Activated CD4-positive, alpha-beta T cell treated with anti-CD3 and anti-CD28 coated beads, Interleukin-2, amount 50 U/mL, for 24 hours (primary cell): ENCODE measurements at regions not wholly inside any gene's neighbourhood (a gene's known extent, or its start where the extent isn't known, plus 50 kb on each side); places are given as distances from the start of the nearest gene placed in this dataset.
"Not testable (repeated sequence)": the region's sequence is repeated elsewhere in the genome, so short reads cannot be mapped to it uniquely, and the experiment has no call there.

Experiments
- DNase-seq, 2 donors: peaks; one replicate each; pipeline ENCODE4 v3.0.0-alpha.2; 2020; ENCODE audit warnings: low read depth in 1 of 2, low spot score in 1 of 2

- no peak for DNase-seq
These were observed 159.7 kb upstream of the POU1F1 start for GRCh38 chr3:87435926-87436620.

- not testable (repeated sequence) for DNase-seq
These were observed 157.1 kb upstream of the POU1F1 start for GRCh38 chr3:87433445-87433844.

DNA sequence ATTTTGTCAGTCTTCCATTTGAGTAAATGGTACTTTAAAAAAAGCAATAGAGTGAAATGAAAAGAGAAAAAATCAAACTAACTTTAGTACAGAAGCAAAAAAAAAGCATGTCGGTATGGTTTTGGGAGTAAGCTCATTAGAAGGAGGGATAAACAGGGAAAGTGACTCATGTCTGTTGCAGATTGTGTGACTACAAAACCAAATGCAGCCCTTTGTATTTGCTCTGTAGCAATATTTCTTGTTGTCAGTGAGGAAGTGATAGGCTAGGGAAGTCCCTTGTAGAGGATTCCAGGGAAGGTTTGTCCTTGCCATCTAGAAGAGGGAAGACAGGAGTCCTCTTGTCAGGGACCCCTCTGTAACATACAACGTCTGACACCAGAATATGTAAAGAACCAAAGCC lies 150.5 kb upstream of the POU1F1 start:
- no peak for DNase-seq

DNA sequence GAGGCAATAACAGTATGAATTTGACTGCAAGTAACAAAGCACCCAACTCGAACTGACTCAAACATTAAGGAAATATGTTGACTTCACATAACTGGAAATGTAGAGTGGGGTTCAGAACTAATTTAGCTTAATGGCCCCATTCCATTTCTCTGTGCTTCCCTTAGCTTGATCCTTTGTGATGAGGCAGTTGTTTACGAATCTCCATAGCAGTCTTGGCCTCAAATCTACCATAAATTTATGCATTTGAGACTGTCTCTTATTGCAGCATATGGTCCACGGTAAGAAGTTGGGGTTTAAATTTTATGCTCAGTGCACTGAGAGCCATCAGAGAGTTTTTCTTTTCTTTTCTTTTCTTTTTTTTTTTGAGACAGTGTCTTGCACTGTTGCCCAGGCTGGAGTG lies 148.7 kb upstream of the POU1F1 start:
- DNase-seq, result no peak

- no peak for DNase-seq
These were observed 147.0 kb upstream of the POU1F1 start for GRCh38 chr3:87423336-87423735.

DNA sequence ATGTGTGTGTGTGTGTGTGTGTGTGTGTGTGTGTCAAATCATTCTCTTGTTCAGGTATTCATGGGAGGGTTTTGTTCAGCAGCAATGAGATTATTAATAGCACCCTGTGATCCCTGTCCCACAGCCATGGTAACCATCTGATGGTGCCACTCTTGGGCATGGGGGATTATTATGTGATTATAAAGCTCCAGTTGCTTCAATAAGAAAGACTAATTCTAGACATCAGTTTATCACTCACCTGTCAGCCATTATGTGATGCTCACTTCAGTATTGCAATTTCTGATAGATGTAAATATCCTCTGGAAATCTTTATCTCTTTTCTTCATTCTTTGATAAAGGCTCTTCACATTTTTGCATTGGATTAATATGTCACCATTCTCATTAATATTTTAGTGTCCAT lies 145.9 kb upstream of the POU1F1 start:
- DNase-seq, result no peak

DNA sequence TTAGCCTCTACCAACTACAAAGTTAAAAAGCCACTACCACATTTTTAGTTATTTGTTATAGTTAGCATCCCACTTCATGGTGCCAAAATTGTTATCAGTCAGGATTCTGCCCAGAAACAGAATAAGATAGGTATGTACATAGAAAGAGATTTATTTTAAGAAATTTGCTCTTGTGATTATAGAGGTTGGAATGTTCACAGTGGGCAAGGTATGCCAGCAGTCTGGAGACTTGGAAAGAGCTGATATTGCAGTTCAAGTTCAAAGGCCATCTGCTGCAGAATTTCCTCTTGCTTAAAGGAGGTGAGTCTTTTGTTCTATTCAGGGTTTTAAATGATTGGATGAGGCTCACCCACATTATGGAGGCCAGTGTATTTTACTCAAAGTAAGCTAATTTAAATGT lies 143.8 kb upstream of the POU1F1 start:
- no peak for DNase-seq

DNA sequence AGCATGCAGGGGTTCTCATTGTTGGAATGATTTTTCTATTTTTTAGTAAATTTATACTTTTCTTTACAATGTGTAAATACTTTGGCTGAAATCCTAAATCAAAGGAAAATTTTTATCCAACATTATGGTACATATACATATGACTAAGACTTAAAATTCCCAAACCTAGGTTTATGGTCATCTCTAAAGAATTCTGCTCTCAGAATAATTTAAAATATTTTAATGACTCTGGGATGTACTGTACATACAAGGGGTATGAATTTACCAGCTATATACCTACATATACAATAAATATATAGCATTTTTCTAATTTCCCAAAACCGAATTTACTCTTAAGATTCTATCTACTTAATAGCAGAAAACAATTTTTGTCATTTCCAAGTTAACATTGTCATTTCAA lies 137.9 kb upstream of the POU1F1 start:
- DNase-seq, result no peak

- DNase-seq, result no peak
These were observed 137.4 kb upstream of the POU1F1 start for GRCh38 chr3:87413814-87414213.

DNA sequence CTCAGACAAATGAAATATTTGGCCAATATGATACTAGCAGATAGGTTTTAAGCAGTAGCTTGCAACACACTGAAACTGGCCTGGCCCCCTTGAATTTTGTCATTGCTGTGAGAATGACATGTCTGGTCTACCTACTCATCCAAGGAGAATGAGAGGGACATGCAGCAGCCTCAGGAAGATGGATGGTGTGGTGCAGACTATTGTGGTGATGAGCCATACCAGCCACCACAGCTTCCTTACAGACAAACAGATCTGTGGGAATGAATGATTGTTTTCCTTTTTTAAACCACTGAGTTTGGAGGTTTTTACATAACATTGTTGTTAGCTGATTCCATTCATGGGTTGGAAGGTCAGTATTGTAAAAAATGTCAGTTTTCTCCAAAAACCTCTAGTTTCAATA lies 133.7 kb upstream of the POU1F1 start:
- no peak for DNase-seq

DNA sequence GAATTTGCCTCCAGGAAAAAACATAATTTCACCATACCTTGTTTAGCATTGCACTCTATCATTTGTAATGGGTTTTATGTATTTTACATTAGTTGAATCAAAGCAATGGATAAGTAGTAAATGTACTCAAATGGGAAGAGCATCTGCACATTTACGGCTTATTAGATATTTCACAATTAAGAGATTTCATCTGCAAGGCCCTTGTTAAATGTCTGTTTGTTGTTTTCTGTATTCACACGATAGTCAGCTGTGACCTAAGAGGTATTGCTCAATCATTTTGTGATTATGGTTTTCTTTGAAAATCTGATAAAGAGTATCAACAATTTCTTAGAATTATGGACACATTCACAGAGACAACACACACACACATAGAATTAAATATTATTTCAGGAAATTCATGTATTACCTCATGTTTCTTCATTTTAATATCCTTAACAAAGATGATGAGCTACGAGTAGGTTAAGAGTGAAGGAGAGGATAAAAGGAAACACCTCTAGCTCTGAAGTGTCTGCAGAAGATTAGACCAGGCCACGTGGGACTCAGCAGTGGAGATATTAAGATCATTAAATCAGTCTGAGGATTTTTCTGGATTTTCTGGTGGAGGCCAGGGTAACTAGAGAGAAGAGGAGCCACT lies 121.9 kb upstream of the POU1F1 start:
- no peak for DNase-seq

GRCh38 chr3:87397211-87397610 lies 120.8 kb upstream of the POU1F1 start:
- DNase-seq, result no peak

DNA sequence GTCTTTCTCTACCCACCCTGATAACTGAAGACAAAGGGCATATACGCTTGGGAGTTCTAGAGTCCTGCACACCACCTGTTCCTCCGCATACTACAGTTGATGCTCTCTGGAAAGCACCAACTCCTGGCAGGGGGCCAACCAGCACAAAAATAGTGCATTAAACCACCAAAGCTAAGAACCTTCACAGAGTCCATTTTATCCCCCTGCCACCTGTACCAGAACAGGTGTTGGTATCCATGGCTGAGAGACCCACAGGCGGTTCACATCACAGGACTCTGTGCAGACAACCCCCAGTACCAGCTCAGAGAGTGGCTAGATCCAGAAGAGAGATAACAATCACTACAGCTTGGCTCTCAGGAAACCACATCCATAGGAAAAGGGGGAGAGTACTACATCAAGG lies 114.4 kb upstream of the POU1F1 start:
- no peak for DNase-seq

DNA sequence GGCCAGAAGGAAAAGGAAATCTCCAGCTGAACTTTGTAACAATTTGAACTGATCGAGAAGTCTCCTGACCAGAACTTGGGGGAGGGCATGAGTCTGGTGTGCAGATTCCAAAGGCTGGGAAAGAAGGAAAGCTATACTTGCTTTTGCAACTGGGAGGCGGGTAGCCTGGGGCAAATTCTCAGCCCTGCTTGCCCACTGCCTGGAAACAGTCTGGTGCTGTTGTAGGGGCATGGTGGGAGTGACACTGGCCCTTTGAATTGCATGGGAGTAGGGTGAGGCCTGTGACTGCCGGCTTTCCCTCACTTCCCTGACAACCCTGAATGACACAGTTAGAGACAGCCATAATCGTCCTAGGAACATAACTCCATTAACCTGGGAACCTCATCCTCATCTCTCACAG lies 114.0 kb upstream of the POU1F1 start:
- no peak for DNase-seq

DNA sequence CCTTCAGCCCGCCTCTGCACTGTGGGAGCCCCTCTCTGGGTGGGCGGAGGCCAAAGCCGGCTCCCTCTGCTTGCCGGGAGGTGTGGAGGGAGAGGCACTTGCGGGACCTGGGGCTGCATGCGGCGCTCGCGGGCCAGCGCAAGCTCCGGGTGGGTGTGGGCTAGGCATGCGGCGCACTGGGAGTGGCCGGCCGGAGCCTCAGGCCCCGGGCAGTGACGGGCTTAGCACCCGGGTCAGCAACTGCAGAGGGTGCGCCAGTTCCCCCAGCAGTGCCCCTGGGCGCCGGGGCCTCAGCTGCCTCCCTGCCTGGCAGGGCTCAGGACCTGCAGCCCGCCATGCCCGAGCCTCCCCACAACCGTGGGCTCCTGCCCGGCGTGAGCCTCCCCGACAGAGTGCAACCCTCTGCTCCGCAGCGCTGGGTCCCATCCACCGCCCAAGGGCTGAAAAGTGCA lies 98.9 kb upstream of the POU1F1 start:
- no peak for DNase-seq

DNA sequence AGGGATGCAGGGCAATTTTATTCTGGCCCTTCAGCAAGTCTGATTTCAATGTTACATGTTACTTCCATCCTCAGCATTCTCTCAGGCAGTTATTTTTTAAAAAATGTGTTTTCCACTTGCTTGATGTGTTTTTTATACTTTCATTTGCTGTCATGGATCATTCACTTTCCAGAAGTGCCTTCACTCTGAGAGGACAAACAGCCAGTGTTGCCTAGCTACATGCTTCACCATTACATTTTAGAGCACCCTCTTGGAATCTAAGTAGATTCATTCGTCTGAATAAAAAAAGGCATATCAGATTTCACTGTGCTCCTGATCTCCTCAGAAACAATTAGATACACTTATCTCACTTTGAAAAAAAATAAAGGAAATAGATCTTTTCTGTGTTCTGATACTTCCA lies 93.6 kb upstream of the POU1F1 start:
- no peak for DNase-seq

- DNase-seq, result no peak
These were observed 91.4 kb upstream of the POU1F1 start for GRCh38 chr3:87367736-87368135.

- no peak for DNase-seq
These were observed 87.3 kb upstream of the POU1F1 start for GRCh38 chr3:87363721-87364120.

- no peak for DNase-seq
These were observed 85.6 kb upstream of the POU1F1 start for GRCh38 chr3:87361956-87362355.

DNA sequence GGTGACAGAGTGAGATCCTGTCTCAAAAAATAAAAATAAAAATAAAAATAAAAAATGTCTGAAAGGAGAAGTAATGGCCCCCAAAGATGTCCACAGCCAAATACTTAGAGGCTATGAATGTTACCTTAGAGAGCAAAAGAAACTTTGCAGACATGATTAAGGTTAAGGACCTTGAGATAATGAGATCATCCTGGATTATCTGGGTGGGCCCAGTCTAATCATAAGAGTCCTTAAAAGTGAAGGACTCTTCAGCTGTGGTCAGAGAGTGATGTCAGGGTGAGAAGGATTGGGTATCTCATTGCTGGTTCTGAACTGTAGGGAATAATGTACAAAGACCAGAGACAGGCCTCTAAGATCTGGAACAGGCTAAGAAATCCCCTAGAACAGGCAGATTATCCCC lies 84.9 kb upstream of the POU1F1 start:
- no peak for DNase-seq

- no peak for DNase-seq
These were observed 83.4 kb upstream of the POU1F1 start for GRCh38 chr3:87359826-87360225.

- DNase-seq, result no peak
These were observed 82.6 kb upstream of the POU1F1 start for GRCh38 chr3:87359025-87359424.

GRCh38 chr3:87358066-87358465 lies 81.7 kb upstream of the POU1F1 start:
- DNase-seq, result no peak
